DMS53 (cell line): ENCODE measurements at regions not wholly inside any gene's neighbourhood (a gene's known extent, or its start where the extent isn't known, plus 50 kb on each side); places are given as distances from the start of the nearest gene placed in this dataset.
A peak's percentile ranks its signal among the peaks of the same experiment; 100 is the strongest.
"Not testable (repeated sequence)": the region's sequence is repeated elsewhere in the genome, so short reads cannot be mapped to it uniquely, and the experiment has no call there.

Source experiments
- DNase-seq: peaks from one replicate; lab custom pipeline; 2025; lab: John Stamatoyannopoulos, UW

DNA sequence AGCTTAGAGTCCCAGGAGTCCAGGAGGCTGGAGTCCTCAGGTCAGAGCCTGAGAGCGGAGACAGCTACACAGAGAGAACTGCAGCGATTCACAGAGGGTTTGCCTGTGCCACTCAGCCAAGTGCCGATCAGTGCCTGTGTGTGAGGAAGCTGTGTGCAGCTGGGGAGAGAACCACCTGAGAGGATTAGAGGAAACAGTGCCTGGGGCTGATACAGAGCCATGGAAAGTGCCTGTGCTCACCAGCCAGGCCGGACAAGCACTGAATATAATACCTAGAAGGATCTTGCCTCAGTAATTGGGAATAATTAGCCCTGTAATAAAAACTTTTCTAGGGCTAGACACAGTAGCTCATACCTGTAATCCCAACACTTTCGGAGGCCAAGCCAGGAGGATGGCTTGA lies 134.7 kb downstream of the ARHGAP11B start:
- DNase-seq, result not testable (repeated sequence)

GRCh38 chr15:30761365-30761764 lies 135.4 kb downstream of the ARHGAP11B start:
- DNase-seq, result not testable (repeated sequence)

GRCh38 chr15:30769390-30770124 lies 134.2 kb upstream of the FAN1 start:
- DNase-seq, result peak; percentile 76

- no peak for DNase-seq
These were observed 133.0 kb upstream of the FAN1 start for GRCh38 chr15:30770759-30771158.

- DNase-seq, result no peak
These were observed 120.7 kb upstream of the FAN1 start for GRCh38 chr15:30783019-30783418.

- DNase-seq, result no peak
These were observed 115.1 kb upstream of the FAN1 start for GRCh38 chr15:30788595-30788994.

DNA sequence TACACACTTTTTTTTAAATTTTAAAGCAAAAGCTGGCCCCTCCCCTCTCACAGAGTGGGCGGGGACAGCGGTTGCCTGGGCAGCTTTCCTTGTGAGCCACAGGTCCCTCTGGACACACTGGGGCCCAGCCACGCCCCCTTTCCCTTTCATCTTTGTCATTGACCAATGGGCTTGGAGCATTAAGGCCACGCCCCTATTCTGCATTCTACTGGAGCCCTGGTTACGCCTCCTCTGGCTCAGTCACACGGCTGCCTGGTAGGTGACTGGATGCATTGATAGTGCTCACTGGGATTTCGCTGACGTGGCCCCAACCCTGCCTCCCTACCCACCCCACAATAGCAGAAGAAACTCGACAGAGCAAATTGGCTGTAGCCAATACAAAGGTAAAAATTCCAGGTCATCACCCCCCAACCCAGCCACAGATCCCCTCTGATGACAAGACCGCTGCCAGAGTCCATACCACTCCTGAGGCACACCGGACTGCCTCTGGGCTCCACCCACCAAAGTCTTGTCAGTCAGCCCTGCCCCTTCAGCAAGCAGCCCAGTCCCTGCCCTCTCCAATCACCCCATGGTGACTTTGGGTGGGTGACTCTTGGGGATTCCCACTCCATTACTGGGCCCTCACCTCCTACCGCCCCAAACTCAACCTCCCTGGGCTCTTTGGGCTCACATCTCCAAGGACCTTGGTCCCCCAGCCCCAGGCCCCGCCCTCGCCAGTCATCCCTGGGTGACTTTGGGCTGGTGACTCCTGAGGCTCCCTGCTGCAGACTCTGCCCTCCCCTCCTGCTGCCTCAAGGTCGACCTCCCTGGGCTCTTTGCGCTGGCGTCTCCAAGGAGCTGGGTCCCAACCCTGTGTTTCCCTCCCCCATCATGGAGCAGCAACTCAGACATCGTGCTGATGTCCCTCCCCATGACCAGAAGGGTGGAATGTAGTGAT lies 112.2 kb upstream of the FAN1 start:
- DNase-seq, result peak; percentile 31

DNA sequence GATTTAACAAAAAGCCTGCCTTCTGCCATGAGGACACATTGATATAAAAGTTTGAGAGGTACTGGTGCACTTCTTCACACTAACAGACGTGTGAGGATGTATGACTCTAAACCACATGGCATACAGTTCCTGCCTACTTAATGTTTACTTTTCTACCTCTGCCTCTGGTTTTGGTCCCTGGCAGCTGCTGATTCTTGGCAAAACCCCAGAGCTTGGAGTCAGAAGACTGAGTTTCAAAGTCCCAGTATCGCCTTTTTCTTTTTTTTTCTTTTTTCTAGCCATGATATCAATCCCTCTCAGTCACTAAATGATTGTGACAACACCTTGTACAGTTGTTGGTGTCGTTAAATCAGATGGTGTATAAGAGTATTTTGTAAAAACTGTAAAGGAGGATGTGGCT lies 110.9 kb upstream of the FAN1 start:
- peak; percentile 50 for DNase-seq

DNA sequence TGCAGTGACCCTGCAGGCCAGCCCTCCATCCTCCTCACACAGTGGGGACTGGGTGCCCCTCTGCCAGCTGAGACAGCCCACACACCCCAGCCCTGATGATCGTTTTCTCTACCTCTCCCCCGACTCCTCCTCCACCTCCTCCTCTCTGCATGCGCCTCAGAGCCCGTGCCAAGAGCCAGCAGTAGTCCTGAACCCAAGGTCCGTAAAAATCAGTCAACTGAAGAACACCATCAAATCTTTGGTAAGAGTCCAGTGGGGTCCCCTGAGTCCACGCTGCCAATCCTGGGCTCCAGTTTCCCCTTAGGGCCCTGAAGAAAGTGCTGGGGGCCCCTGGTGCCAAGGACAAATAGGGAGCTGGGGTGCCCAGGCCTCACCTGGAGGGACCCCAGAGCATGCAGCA lies 109.3 kb upstream of the FAN1 start:
- no peak for DNase-seq

GRCh38 chr15:30799565-30799964 lies 104.2 kb upstream of the FAN1 start:
- peak; percentile 72 for DNase-seq

DNA sequence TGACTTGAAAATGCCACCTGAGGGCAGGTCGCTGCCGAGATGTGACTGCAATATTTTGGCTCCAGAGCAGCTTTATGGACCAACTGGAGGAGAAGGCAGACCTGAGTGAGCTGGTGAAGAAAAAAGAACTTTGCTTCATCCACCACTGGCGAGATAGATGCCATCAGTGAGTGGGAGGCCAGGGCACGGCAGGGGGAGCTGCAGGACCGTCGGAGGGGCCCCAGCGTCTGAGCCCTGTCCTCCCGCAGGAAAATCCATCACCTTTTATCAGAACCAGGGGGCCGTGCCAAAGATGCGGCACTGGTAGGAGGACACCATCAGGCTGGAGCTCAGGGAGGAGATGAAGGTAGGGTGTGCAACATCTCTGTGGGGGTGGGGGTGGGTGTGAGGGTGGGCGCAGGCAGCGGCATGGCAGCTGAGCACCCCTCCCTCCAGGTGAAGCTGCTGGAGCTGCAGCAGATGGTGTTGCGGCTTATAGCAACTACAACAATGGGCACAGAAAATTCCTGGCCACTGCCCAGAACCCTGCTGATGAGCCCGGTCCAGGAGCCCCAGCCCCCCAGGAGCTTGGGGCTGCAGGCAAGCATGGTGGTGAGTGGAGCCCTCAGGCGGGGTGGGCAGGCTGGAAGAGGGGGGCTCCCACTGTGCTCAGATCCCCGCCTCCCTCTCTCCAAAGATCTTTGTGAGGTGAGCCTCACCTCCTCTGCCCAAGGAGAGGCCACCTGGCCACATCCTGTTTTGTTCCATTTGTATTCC lies 102.4 kb upstream of the FAN1 start:
- DNase-seq, result peak; percentile 58

DNA sequence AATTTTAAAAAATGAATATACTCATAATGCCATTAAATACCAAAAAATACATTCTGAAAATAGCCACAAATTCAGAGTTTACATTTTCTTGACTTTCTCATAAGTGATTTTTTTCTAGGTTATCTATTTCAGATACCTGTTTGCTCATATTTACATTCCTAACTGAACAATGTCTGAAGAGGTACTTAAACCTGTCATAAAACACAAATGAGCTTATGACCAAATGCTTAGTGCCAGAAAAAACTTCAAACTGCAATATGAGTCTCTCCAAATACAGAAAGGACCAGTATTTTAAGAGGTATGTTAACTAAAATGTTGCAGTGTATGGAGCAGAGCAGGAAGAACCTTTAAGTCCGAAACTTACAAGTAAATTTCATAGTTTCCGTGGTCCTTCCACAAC lies 101.7 kb upstream of the FAN1 start:
- DNase-seq, result peak; percentile 79

GRCh38 chr15:30803703-30804102 lies 100.0 kb upstream of the FAN1 start:
- not testable (repeated sequence) for DNase-seq

GRCh38 chr15:30816430-30816829 lies 87.3 kb upstream of the FAN1 start:
- no peak for DNase-seq

- not testable (repeated sequence) for DNase-seq
These were observed 80.5 kb upstream of the FAN1 start for GRCh38 chr15:30823068-30823813.

DNA sequence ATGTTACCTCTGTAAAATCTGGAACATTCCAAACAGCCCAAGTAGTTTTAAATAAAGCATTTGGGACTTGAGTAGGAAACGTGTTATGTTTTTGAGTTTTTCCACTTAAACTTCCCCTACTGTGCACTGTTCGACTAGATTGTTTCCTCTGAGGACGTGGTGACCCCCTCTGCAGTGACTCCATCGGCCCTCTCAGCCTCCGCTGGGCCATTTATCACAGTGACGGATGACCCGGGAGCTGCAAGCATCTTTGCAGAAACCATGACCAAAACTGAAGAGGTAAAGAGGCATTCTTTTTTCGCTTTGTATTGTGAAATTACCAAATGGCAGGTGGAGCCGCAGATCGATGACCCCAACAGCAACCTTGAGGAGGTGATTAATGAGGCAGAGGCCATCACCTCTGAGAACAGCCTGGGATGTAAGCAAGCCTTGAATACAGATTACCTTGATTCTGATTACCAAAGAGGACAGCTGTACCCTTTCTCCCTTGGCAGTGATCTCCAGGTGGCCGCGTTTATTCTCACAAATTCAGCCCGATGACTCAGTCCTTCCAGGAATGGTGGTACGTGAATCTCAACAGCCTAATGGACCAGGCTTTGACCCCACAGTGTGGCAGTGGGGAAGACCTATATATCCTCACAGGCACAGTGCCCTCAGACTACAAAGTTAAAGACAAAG lies 79.1 kb upstream of the FAN1 start:
- no peak for DNase-seq

GRCh38 chr15:30827625-30828303 lies 76.0 kb upstream of the FAN1 start:
- DNase-seq, result no peak

GRCh38 chr15:30828304-30828639 lies 75.4 kb upstream of the FAN1 start:
- peak; percentile 51 for DNase-seq

GRCh38 chr15:30830961-30831360 lies 72.8 kb upstream of the FAN1 start:
- DNase-seq, result no peak

DNA sequence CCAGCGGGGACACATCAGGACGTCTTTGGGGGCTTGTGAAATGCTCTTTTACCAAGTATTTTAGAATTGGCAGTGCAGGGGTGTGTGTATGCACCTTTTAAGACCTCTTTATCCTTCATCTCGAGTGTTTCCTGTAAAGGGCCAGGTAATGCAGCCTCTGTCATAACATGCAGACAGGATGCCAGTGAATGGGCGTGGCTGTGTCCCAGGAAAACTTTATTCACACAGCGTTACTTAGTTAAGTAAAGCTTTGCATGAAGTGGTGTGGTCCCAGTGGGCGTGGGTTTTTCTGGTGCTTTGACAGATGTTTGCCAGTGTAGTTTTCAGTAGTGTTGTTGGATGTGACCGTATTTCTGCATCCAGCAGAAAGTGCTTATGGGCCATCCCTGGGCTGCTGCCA lies 70.3 kb upstream of the FAN1 start:
- DNase-seq, result not testable (repeated sequence)

- DNase-seq, result not testable (repeated sequence)
These were observed 62.1 kb upstream of the FAN1 start for GRCh38 chr15:30841639-30842038.
